GM21576 (cell line): ENCODE measurements at regions not wholly inside any gene's neighbourhood (a gene's known extent, or its start where the extent isn't known, plus 50 kb on each side); places are given as distances from the start of the nearest gene placed in this dataset.
"Not testable (repeated sequence)": the region's sequence is repeated elsewhere in the genome, so short reads cannot be mapped to it uniquely, and the experiment has no call there.

Experiments
- ATAC-seq: cut with Tn5 transposase; IDR thresholded peaks from one replicate; pipeline ENCODE4 v1.9.1; 2021; ENCODE audit warnings: mild to moderate bottlenecking, moderate library complexity; ENCODE audit not compliant: unreplicated experiment

GRCh38 chr1:119191325-119191724, 50.9 kb upstream of the WARS2 start:
- no peak for ATAC-seq

GRCh38 chr1:119204197-119204960, 63.9 kb upstream of the WARS2 start:
- no peak for ATAC-seq

- ATAC-seq = no peak
Observed at GRCh38 chr1:119204961-119205357, 64.5 kb upstream of the WARS2 start.

- ATAC-seq = no peak
Observed at GRCh38 chr1:119209061-119209460, 68.6 kb upstream of the WARS2 start.

GRCh38 chr1:119209596-119210295, 69.3 kb upstream of the WARS2 start:
- no peak for ATAC-seq

- no peak for ATAC-seq
Observed at GRCh38 chr1:119210296-119210649, 69.8 kb upstream of the WARS2 start.

- not testable (repeated sequence) for ATAC-seq
Observed at GRCh38 chr1:119213213-119213612, 72.8 kb upstream of the WARS2 start.

GRCh38 chr1:119214961-119215360, 74.5 kb upstream of the WARS2 start:
- ATAC-seq = not testable (repeated sequence)

GRCh38 chr1:119217309-119217828, 76.9 kb upstream of the WARS2 start:
- no peak for ATAC-seq

GRCh38 chr1:119219711-119220110, 79.3 kb upstream of the WARS2 start:
- ATAC-seq = no peak

GRCh38 chr1:119220991-119221390, 80.5 kb upstream of the WARS2 start:
- no peak for ATAC-seq

- ATAC-seq = no peak
Observed at GRCh38 chr1:119222271-119222670, 81.8 kb upstream of the WARS2 start.

GRCh38 chr1:119225265-119225664, 84.8 kb upstream of the WARS2 start:
- ATAC-seq = no peak

- ATAC-seq = no peak
Observed at GRCh38 chr1:119225831-119226230, 85.4 kb upstream of the WARS2 start.

- no peak for ATAC-seq
Observed at GRCh38 chr1:119226321-119226720, 85.9 kb upstream of the WARS2 start.

GRCh38 chr1:119226913-119227312, 86.5 kb upstream of the WARS2 start:
- no peak for ATAC-seq

GRCh38 chr1:119227456-119227855, 87.0 kb upstream of the WARS2 start:
- no peak for ATAC-seq

- ATAC-seq = no peak
Observed at GRCh38 chr1:119228335-119229080, 88.1 kb upstream of the WARS2 start.

- ATAC-seq = no peak
Observed at GRCh38 chr1:119235120-119235519, 94.7 kb upstream of the WARS2 start.

GRCh38 chr1:119245881-119246280, 105.4 kb upstream of the WARS2 start:
- no peak for ATAC-seq

GRCh38 chr1:119249283-119249682, 108.8 kb upstream of the WARS2 start:
- no peak for ATAC-seq

GRCh38 chr1:119250299-119250698, 109.8 kb upstream of the WARS2 start:
- no peak for ATAC-seq
